Prostate gland (tissue), 2 donors: ENCODE measurements at regions not wholly inside any gene's neighbourhood (a gene's known extent, or its start where the extent isn't known, plus 50 kb on each side); places are given as distances from the start of the nearest gene placed in this dataset.

ENCODE experiments used
- DNase-seq: peaks from one replicate; pipeline ENCODE4 v3.0.0-alpha.2; 2019; ENCODE audit warnings: low spot score
- H3K27ac ChIP-seq, 2 donors: fragments of 200-600 bp; sonication (generic); 2 replicates each; pipeline ENCODE4 v1.5.1; 2017 to 2019
- H3K27me3 ChIP-seq: fragments of 200-600 bp; sonication (generic); replicated peaks from 2 replicates; pipeline ENCODE4 v1.5.1; 2019; ENCODE audit not compliant: insufficient read depth
- H3K36me3 ChIP-seq, 2 donors: fragments of 200-600 bp; sonication (generic); 1 replicate in 1 of 2; 2 replicates in 1 of 2; pipeline versions ENCODE4 v1.5.1 to v1.8.1; 2017 to 2019
- H3K4me1 ChIP-seq: fragments of 200-600 bp; sonication (generic); replicated peaks from 2 replicates; pipeline ENCODE4 v1.5.1; 2019
- H3K4me3 ChIP-seq, 2 donors: fragments of 200-600 bp; sonication (generic); 2 replicates each; pipeline ENCODE4 v1.5.1; 2017 to 2019
- H3K9me3 ChIP-seq: fragments of 200-600 bp; sonication (generic); 2 replicates; pipeline ENCODE4 v1.5.1; 2017
- CTCF ChIP-seq, 4 experiments: fragments of 200-600 bp in 2 of 4; fragments of 450-650 bp in 2 of 4; sonication (generic) in 2 of 4; IDR thresholded peaks; 1 replicate in 3 of 4; 2 replicates in 1 of 4; pipeline ENCODE4 v1.5.1; 2016 to 2019; ENCODE audit warnings: antibody characterized with exemption in 4 of 4, mild to moderate bottlenecking in 2 of 4, moderate library complexity in 2 of 4
- POLR2A ChIP-seq: fragments of 450-650 bp; IDR thresholded peaks from one replicate; pipeline ENCODE4 v1.6.1; 2016; ENCODE audit warnings: antibody characterized with exemption, mild to moderate bottlenecking
- POLR2AphosphoS5 ChIP-seq: sonication (generic); formaldehyde crosslinking; IDR thresholded peaks from one replicate; pipeline ENCODE4 v1.6.1; 2017; ENCODE audit warnings: antibody characterized with exemption
- WGBS: methylation state at CpG from one replicate; pipeline ENCODE4 v1.1.5; 2018; 5-methylcytosine and 5-hydroxymethylcytosine counted together
- intact Hi-C: fragments of 100-400 bp; cut with DNase I; formaldehyde crosslinking; loops from one replicate; pipeline ENCODE4 v1.14.2; 2022

- H3K27ac ChIP-seq: no peak overlapping the region
- 100% methylated on average over 1 of the region's 1 CpG for WGBS
- TF ChIP-seq CTCF (IDR thresholded peaks at IDR 0.05) (no peak), POLR2A (no peak), POLR2AphosphoS5 (no peak)
Observed at GRCh38 chrY:8452963-8453362, 884.3 kb upstream of the TSPY4 start.

GRCh38 chrY:8466813-8467212 lies 870.5 kb upstream of the TSPY4 start:
- Histone ChIP-seq H3K4me3 (no peak overlapping the region), H3K36me3 (no peaks in the 10 kb centered on the region), H3K4me1 (no peaks in the 10 kb centered on the region), H3K9me3 (no peaks in the 10 kb centered on the region), H3K27me3 (no peaks in the 10 kb centered on the region), H3K27ac (no peak overlapping the region)
- TF ChIP-seq POLR2AphosphoS5 (no peak), CTCF (IDR thresholded peaks at IDR 0.05) (no peak), POLR2A (no peak)
- intact Hi-C loops: no loop called here
- no peak for DNase-seq

More at GRCh38 chrY:8452963-8453362, 884.3 kb upstream of the TSPY4 start:
- no peak overlapping the region for H3K4me3 ChIP-seq
- H3K36me3 ChIP-seq: no peaks in the 10 kb centered on the region
- DNase-seq: no peak
- H3K4me1 ChIP-seq: no peaks in the 10 kb centered on the region
- H3K27me3 ChIP-seq: no peaks in the 10 kb centered on the region
- intact Hi-C loops: no loop called here
- H3K9me3 ChIP-seq: no peaks in the 10 kb centered on the region

- no peak for DNase-seq
- Histone ChIP-seq H3K9me3 (no peaks in the 10 kb centered on the region), H3K36me3 (no peaks in the 10 kb centered on the region), H3K4me3 (no peak overlapping the region), H3K27ac (no peak overlapping the region), H3K27me3 (no peaks in the 10 kb centered on the region), H3K4me1 (no peaks in the 10 kb centered on the region)
- intact Hi-C loops: no loop called here
- TF ChIP-seq POLR2AphosphoS5: no peak
- TF ChIP-seq CTCF (IDR thresholded peaks at IDR 0.05): no peak
- TF ChIP-seq POLR2A: no peak
- WGBS: 87% methylated on average over 2 of the region's 2 CpGs
Observed at GRCh38 chrY:8470249-8470648, 867.0 kb upstream of the TSPY4 start.

GRCh38 chrY:8479141-8479540 lies 858.1 kb upstream of the TSPY4 start:
- Histone ChIP-seq H3K27ac (no peak overlapping the region), H3K4me1 (no peaks in the 10 kb centered on the region), H3K27me3 (no peaks in the 10 kb centered on the region), H3K4me3 (no peak overlapping the region), H3K9me3 (no peaks in the 10 kb centered on the region), H3K36me3 (no peaks in the 10 kb centered on the region)
- DNase-seq: no peak
- TF ChIP-seq POLR2A (no peak), CTCF (IDR thresholded peaks at IDR 0.05) (no peak), POLR2AphosphoS5 (no peak)
- intact Hi-C loops: no loop called here

GRCh38 chrY:8488955-8489354 lies 848.3 kb upstream of the TSPY4 start:
- WGBS: 56% methylated on average over 1 of the region's 1 CpG
- TF ChIP-seq POLR2A (no peak), POLR2AphosphoS5 (no peak)

More at GRCh38 chrY:8488955-8489354, 848.3 kb upstream of the TSPY4 start:
- Histone ChIP-seq H3K36me3 (no peaks in the 10 kb centered on the region), H3K9me3 (no peaks in the 10 kb centered on the region), H3K27ac (no peak overlapping the region), H3K4me3 (no peak overlapping the region), H3K27me3 (no peaks in the 10 kb centered on the region), H3K4me1 (no peaks in the 10 kb centered on the region)
- intact Hi-C loops: no loop called here
- DNase-seq: no peak
